PFSK-1 (cell line): ENCODE measurements at regions not wholly inside any gene's neighbourhood (a gene's known extent, or its start where the extent isn't known, plus 50 kb on each side); places are given as distances from the start of the nearest gene placed in this dataset.

Source experiments
- FOXP2 ChIP-seq: optimal IDR thresholded peaks from 2 replicates; pipeline ENCODE3; 2011; ENCODE audit warnings: borderline replicate concordance, control low read depth, inconsistent platforms; ENCODE audit not compliant: insufficient read depth; ENCODE audit errors: extremely low read length, extremely low read depth
- POLR2AphosphoS5 ChIP-seq: IDR thresholded peaks from 2 replicates; pipeline ENCODE4 v1.6.1; 2012; ENCODE audit warnings: low read depth, mild to moderate bottlenecking, control low read depth, low read length, moderate library complexity
- REST ChIP-seq, 2 experiments: IDR thresholded peaks; 2 replicates each; pipeline versions ENCODE4 v1.6.1 to v1.8.0; 2011 to 2012; ENCODE audit warnings: low read depth in 2 of 2, low read length in 2 of 2, control low read depth in 1 of 2, inconsistent platforms in 1 of 2, mild to moderate bottlenecking in 1 of 2, moderate library complexity in 1 of 2; ENCODE audit not compliant: insufficient read depth in 1 of 2
- SIN3A ChIP-seq: IDR thresholded peaks from 2 replicates; pipeline ENCODE4 v1.6.1; 2012; ENCODE audit warnings: mild to moderate bottlenecking, low read length, moderate library complexity, borderline replicate concordance; ENCODE audit not compliant: insufficient read depth
- TAF1 ChIP-seq: IDR thresholded peaks from 2 replicates; pipeline ENCODE4 v1.6.1; 2012; ENCODE audit warnings: low read length, control low read depth, borderline replicate concordance; ENCODE audit not compliant: insufficient read depth

- TF ChIP-seq POLR2AphosphoS5 (no peak), TAF1 (no peak), SIN3A (no peak), FOXP2 (no peak), REST (IDR thresholded peaks at IDR 0.05; ENCODE audit: insufficient read depth in 1 of 2, low read depth in 2 of 2, low read length in 2 of 2) (no peak)
These were observed 1290.1 kb downstream of the TBC1D22A start for GRCh38 chr22:48052621-48052890.
